DMS79 treated with DMSO at 0.1 percent for 48 hours (cell line): ENCODE measurements at regions not wholly inside any gene's neighbourhood (a gene's known extent, or its start where the extent isn't known, plus 50 kb on each side); places are given as distances from the start of the nearest gene placed in this dataset.

Source experiments
- DNase-seq: peaks from one replicate; lab custom pipeline; 2025; lab: John Stamatoyannopoulos, UW

GRCh38 chr6:141675957-141676356 is 456.8 kb upstream of the GJE1 start:
- DNase-seq = no peak

DNA sequence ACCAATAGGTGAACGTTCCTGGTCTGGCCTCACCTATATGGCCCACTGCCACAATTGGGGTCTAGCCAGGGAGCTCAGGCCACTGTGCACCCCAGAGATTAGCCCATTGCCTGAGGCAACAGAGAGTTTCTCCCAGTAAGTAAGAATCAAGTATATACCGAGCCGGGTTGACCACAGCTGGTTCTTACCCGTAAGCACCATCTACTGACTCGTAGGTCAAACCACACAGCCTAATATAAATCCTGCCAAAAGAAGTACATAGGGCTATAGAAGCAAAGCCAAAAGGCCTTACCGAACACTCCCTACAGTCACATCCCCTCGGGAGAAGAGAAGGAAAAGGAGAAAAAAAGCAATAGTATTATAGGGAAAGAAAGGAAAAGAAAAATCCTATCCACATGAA is 463.6 kb upstream of the GJE1 start:
- DNase-seq = no peak

DNA sequence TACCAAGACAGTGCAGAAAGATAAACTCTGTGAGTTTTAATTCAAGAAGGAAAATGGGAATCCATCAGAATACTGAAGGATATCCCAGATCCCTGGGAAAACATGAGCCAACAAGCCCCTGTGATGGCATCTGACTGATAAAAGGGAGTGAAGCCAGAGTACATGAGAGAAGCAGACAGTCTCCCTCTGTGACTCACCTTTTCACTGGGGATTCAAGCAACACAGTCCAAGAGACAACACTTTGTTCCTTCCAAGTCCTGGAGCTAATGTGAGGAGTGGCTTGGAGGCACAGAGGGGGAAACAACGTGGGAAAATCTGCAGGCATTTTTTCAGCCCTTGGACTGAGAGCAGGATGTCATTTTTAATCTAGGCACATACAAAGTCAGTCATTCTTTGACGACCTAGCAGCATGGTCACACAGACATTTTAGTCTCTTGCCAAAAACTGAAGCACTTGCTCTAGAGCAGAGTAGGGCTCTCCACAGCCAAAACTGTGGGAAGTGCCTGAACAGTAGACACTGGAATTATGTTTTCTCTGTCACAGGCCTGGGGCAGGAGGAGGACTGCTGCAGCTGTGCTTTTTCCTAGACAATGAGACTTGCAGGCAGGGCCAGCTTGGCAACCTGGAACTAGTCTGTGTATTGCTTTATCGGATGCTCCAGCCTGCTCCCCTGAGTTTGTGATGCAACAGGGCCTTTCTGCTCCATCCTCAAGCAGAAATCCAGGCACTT is 465.0 kb upstream of the GJE1 start:
- DNase-seq = no peak

DNA sequence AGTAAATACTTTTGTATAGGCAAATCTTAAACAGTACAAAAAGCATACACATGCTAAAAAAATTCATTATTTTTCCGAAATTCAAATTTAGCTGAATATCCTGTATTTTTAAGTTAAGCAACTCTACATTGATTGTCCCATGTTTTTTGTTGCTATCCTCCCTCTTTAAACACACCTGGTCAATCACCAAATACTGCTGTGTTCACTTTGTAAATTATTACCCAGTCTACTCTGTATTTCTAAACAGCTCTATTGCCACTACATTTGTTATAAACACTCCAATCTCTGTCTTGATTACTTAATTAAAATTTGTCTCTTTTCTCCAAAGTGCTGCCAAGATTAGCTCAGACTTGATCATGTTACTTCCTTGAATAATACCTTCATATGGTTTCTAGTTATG is 466.5 kb upstream of the GJE1 start:
- no peak for DNase-seq

GRCh38 chr6:141664744-141665143 is 468.0 kb upstream of the GJE1 start:
- no peak for DNase-seq

DNA sequence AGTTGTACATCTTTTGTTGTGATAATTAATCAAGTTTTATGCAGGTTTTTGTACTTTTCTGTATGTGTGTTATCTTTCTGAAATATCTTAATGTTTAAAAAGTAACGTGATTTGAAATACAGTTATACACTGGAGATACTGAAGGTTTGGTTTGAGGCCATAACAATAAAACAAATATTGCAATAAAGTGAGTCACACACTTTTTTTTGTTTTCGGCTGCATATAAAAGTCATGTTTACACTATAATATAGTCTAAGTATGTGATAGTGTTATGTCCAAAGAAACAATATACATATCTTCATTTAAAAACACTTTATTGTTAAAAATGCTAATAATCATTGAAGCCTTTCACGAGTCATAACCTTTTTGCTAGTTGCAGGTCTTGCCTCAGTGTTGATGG is 473.1 kb upstream of the GJE1 start:
- no peak for DNase-seq

DNA sequence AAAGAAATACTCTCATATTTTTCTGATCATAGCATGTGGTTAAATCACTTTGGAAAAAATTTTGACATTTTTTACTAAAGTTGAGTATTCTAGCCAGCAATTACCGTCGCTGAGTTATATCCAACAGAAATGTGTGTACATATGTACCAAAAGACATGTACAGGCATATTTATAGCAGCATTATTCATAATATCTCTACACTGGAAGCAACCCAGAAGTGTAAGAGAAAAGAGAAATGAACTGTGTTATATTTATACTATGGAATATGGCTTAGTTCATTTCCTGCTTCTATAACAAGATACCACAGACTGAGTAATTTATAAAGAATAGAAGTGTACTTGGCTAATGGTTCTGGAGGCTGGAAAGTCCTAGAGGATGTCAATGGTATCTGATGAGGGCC is 474.0 kb upstream of the GJE1 start:
- DNase-seq = no peak

DNA sequence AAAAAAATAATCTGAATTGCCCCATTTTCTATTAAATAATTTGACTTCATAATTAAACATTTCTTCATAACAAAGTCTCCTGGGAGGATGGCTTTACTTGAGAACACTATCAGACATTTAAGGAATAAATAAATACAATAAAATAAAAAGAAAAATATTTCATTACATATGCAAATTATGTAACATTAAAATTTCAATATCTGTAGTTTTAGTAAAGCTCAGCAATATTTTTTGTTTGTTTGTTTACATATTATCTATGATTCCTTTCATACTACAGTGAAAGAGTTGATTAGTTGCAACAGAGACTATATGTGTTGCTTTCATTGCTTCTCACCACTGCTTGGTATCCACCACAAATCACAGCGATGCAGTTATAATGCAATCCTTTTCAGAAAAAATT is 474.9 kb upstream of the GJE1 start:
- no peak for DNase-seq

DNA sequence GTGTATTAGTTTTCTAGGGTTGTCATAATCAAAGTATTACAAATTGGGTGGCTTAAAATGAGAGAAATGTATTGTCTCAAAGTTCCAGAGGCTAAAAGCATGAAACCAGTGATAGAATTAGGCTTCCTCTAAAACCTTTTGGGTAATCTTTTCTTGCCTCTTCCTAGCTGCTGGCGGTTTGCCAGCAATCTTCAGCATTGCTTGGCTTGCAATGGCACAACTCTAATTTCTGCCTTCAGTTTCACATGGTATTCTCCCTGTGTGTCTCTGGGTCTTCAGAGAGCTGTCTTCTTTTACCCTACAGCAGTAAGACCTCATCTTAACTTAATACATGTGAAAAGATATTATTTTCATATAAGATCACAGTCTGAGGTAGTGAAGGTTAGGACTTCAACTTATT is 479.1 kb upstream of the GJE1 start:
- no peak for DNase-seq

DNA sequence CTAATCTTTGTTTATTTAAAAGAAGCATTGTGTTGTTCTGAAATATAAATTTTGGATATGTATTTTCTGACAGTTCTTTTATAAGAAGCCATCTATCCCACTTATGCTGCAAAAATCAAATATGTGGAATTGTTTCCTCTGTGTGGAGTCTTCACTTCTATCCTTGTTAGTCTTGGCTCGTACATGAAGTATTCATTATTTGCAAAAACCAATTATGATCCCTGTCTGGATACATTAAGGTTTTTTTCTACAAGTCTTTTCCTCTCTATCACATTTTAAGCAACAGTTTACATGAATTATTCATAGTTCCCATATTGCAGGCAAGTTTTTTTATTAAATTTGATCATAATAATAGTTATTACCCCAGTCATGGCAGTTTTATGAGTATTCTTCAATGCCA is 490.8 kb upstream of the GJE1 start:
- DNase-seq = no peak

DNA sequence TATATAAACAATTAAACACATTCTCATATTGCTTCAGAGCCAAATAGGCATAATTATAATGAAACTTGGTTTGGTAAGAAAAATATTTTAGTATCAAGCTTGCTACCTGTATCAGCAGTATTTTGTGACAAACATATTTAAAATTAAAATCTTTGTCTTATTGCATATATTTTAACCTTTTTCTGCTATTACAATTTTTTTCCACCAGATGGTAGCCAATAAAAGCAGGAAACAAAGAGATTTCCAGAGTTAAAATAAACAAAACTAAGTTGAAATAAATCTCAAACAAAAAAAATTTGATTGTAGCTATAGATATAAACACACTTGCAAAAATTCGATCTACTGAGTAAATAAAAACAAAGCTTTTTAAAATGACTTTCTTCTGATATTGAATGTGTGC is 491.3 kb upstream of the GJE1 start:
- no peak for DNase-seq

DNA sequence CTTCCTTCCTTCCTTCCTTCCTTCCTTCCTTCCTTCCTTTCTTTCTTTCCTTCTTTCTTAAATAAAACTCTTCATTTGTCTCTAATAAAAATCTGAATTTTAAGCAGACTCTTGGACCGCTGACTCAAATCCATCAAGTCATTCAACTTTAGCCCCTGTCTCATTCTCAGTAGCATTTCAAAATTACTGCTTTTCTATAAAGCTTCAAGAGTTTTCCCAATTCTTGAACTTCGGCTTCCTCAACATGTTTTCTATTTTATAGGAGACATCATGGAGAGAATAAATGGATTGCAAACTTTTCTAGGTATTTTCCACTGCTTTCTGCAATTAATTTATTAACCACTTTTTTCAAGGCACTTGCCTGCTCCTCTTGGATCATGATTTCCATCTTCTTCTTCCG is 497.1 kb upstream of the GJE1 start:
- no peak for DNase-seq

GRCh38 chr6:141634269-141634668 is 498.5 kb upstream of the GJE1 start:
- no peak for DNase-seq

DNA sequence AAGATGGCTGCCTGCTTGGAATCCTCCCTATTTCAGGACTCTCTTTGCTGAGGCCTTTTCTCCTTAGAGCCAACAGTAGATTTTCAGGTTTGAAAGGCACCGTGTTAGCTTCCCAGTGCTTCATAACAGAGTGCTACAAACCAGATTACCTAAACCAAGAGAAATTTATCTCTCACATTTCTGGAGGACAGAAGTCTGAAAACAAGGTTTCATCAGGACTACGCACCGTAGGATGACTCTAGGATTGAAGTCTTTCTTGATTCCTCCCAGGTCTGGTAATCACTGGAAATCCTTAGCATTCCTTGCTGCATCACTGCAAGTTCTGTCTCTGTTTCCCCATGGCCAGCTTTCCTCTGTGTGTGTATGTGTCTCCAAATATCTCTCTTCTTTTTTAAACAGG is 508.4 kb upstream of the GJE1 start:
- DNase-seq = no peak

GRCh38 chr6:141618180-141618581 is 514.5 kb upstream of the GJE1 start:
- no peak for DNase-seq

GRCh38 chr6:141610741-141611140 is 522.0 kb upstream of the GJE1 start:
- DNase-seq = no peak

- DNase-seq = no peak
Observed at GRCh38 chr6:141607956-141608355, 524.8 kb upstream of the GJE1 start.

DNA sequence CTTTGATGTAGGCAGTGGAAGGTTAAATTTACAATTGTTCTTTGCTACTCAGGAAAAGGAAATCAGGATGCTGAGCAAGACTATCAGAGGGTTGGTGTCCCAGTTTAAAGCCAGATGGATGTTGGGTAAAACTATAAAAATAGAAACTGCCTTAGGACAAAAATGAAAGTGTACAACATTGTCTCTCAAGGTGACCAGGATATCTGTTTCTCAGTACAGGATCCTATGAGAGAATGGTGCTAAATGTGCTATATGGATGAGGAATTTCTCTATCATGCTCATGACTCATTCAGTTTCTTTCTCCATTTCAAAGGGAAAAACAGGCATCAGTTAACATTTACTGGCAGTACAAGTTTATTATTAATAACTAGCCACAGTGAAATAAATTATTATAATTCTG is 534.2 kb upstream of the GJE1 start:
- no peak for DNase-seq

DNA sequence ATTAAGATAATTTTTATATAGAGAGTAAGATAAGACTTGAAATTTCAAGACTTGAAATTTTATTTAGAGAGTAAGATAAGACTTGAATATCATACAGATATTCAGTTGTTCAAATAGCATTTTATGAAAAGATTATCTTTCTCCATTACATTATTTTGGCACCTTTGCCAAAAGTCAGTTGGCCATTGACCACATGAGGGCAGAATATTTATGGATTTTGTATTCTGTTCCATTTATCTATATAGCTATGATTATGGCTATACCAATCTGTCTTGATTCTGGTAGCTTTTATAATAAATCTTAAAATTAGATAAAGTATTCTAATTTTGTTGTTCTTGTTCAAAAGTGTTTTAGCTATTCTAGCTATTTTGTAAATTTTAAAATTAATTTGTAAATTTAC is 537.9 kb upstream of the GJE1 start:
- no peak for DNase-seq

- no peak for DNase-seq
Observed at GRCh38 chr6:141593311-141593710, 539.4 kb upstream of the GJE1 start.

- no peak for DNase-seq
Observed at GRCh38 chr6:141587482-141588266, 545.1 kb upstream of the GJE1 start.

DNA sequence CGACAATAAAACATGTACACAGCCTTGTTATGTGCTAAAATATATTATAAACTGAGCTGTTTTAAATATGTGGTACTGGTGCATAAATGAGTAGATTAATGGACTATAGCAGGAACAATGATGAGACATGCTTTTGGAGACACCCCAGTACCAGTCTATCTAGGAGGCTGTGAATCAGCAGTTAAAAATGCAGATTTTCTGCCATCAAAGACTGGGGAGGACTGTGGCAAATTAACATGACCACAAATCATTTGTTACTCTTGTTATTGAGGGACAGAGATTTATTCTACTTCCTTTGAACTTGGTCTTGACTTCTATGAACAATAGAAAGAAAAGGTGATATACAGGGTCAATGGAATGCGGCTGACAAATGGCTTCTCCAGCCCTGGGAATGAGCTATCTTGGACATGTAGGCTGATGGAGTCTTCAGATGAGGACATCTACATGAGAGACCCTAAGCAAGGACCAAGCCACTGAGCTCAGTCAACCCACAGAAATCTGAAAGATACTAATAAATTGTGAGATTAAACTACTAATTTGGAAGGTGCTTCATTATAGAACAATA is 551.7 kb upstream of the GJE1 start:
- DNase-seq = no peak

DNA sequence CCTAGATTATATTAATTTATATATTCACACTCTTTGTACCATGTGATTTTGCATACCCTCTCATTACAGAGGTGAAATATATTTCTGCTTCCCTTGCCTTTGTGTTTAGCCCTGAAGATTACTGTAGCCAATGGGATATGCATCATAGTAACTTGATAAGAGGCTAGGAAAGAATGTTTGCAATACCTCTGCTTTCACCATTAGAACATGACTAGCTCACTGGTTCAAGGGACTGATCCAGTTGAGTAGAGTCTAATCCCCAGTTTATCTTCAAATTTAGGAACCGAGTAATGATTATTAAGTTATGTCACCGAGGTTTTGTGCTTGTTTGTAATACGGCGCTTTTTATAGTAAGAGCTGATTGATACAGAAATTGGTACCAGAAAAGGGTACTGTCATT is 552.6 kb upstream of the GJE1 start:
- DNase-seq = no peak

- DNase-seq = no peak
Observed at GRCh38 chr6:141576751-141577150, 556.0 kb upstream of the GJE1 start.
